A549 (cell line): ENCODE measurements at regions not wholly inside any gene's neighbourhood (a gene's known extent, or its start where the extent isn't known, plus 50 kb on each side); places are given as distances from the start of the nearest gene placed in this dataset.

Experiments
- BHLHE40 ChIP-seq: IDR thresholded peaks from 2 replicates; pipeline ENCODE4 v1.6.1; 2012; ENCODE audit warnings: low read depth, low read length, inconsistent platforms
- CTCF ChIP-seq: fragments of >200 bp; sonication (Bioruptor Twin); formaldehyde crosslinking; IDR thresholded peaks from 3 replicates; pipeline ENCODE4 v1.5.1; 2016
- EHF ChIP-seq: fragments of 250-450 bp; sonication (Bioruptor Pico); IDR thresholded peaks from 2 replicates; pipeline ENCODE4 v1.5.0; 2020; ENCODE audit warnings: mild to moderate bottlenecking
- EP300 ChIP-seq, 2 experiments: fragments of >200 bp; sonication (Bioruptor Twin); formaldehyde crosslinking; IDR thresholded peaks; 2 replicates in 1 of 2; 3 replicates in 1 of 2; pipeline ENCODE4 v1.6.1; 2016 to 2017
- HMGXB4 ChIP-seq: fragments of 250-450 bp; sonication (Bioruptor Pico); IDR thresholded peaks from 2 replicates; pipeline ENCODE4 v1.5.0; 2021; ENCODE audit warnings: mild to moderate bottlenecking, moderate library complexity, borderline replicate concordance
- MAX ChIP-seq: IDR thresholded peaks from 2 replicates; pipeline ENCODE4 v1.6.1; 2012
- MAZ ChIP-seq: fragments of 150-350 bp; IDR thresholded peaks from 2 replicates; pipeline ENCODE4 v1.6.1; 2014; ENCODE audit warnings: antibody characterized with exemption, low read depth, low read length, borderline replicate concordance
- PHF8 ChIP-seq: fragments of 200-600 bp; sonication (generic); IDR thresholded peaks from 2 replicates; pipeline ENCODE4 v1.6.1; 2016; ENCODE audit warnings: low read depth, mild to moderate bottlenecking, antibody characterized with exemption, moderate library complexity, borderline replicate concordance
- POLR2A ChIP-seq: IDR thresholded peaks from 2 replicates; pipeline ENCODE4 v1.6.1; 2012; ENCODE audit warnings: mild to moderate bottlenecking, low read length
- RFX5 ChIP-seq: fragments of 450-650 bp; IDR thresholded peaks from 2 replicates; pipeline ENCODE4 v1.7.1; 2014; ENCODE audit warnings: antibody characterized with exemption, mild to moderate bottlenecking, moderate library complexity
- SMC3 ChIP-seq: fragments of >200 bp; sonication (Bioruptor Twin); formaldehyde crosslinking; IDR thresholded peaks from 3 replicates; pipeline ENCODE4 v1.6.1; 2018; ENCODE audit warnings: inconsistent platforms
- USF2 ChIP-seq: fragments of 450-650 bp; IDR thresholded peaks from 2 replicates; pipeline ENCODE4 v1.6.1; 2014; ENCODE audit warnings: antibody characterized with exemption
- ZNF302 ChIP-seq: fragments of 250-450 bp; sonication (Bioruptor Pico); IDR thresholded peaks from 2 replicates; pipeline ENCODE4 v1.9.0; 2021; ENCODE audit warnings: inconsistent platforms, mild to moderate bottlenecking, moderate library complexity

GRCh38 chr2:217304582-217304981, 444.7 kb upstream of the TNP1 start:
- TF ChIP-seq CTCF (no peak), BHLHE40 (no peak), EP300 (IDR thresholded peaks at IDR 0.05) (no peak), MAZ (no peak), POLR2A (no peak), USF2 (no peak), PHF8 (no peak), EHF (CRISPR knock-in tag) (no peak), MAX (no peak), SMC3 (no peak), HMGXB4 (CRISPR knock-in tag) (no peak), ZNF302 (no peak), RFX5 (no peak)
